Globus pallidus (tissue), 1 donor: ENCODE measurements at regions not wholly inside any gene's neighbourhood (a gene's known extent, or its start where the extent isn't known, plus 50 kb on each side); places are given as distances from the start of the nearest gene placed in this dataset.

Source experiments
- DNase-seq: peaks from one replicate; pipeline ENCODE4 v3.0.0-alpha.2; 2015; ENCODE audit warnings: low spot score

- DNase-seq, result no peak
These were observed 69.0 kb upstream of the NLK start for GRCh38 chr17:27973258-27974044.

- no peak for DNase-seq
These were observed 68.4 kb upstream of the NLK start for GRCh38 chr17:27974045-27974436.

DNA sequence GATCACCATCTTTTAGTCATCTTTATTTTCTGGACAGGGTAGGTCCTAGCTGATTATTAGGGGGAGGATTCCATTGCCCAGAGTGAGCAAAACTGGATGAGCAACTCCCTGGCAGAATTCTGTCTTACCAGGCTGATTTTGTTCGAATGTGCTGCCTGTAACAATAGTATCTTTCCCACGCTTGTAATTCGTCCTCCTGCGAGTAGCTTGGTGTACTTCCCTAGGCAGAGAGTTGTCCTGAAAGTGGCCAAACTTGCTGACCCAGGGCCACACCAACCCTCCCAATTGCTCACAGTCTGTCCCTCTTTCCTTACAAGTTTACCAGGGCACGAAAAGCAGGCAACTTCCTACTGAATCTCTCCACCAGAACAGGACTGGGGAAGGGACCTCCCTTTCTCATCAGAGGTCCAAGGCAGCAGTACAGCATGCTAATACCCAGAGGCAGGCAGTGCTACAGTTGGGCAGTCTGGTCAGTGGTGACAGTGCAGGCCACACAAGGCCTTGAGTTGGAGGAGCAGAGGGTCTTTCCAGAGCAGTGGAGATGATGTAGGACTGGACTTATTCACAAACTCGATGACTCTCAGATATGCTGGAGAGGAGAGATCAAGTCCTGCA, 67.8 kb upstream of the NLK start:
- no peak for DNase-seq

DNA sequence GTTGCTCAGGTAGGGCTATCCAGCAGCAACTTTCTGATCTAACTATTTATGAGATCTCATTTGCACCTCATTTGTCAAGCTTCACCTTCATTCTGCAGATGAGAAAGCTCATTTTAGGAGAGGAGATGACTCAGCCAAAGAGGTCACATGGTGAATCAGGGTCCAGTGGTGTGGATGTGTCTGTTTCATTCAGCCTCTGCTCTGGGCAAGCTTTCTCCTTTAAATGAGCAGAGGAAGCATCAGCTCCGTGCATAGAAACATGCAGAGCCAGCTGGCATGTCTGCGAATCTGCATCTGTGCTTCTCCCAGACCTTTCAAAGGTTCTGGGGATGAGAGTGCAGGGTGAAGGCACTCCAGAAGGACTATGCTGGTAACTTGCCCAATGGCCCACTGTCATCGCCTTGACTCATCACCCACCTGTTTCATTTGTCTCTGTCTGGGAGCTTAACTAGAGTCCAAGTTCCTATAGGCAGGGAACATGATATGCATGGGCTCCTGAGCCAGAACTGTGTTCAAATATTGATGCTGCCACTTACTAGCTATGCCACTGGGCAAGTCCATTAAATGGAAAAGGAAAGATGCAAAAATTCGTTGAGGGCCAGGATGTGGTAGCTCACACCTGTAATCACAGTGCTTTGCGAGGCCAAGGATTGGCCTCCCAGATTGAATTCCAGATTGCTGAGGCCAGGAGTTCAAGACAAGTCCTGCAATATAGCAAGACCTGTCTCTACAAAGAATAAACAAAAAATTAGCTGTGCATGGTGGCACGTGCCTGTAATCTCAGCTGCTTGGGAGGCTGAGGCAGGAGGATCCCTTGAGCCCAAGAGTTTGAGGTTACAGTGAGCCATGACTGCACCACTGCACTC, 67.1 kb upstream of the NLK start:
- no peak for DNase-seq

DNA sequence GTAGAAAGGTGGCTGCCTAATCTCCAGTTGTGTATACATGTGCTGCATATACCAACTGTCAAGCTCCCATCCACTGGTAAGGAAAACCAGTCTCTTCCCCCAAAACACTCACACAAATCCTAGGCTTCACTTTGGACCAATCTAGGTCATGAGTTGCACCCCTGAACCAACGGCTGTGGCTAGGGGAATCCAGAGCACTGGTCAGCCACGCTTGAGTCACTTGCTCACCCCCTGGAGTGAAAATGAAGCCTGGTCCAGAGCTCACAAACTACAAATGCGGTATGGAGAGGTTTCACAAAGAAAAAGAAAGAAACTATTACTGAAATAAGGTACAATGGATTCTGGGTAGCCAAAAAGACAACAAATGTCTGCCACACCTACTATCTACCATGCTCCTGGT, 66.1 kb upstream of the NLK start:
- DNase-seq, result no peak

DNA sequence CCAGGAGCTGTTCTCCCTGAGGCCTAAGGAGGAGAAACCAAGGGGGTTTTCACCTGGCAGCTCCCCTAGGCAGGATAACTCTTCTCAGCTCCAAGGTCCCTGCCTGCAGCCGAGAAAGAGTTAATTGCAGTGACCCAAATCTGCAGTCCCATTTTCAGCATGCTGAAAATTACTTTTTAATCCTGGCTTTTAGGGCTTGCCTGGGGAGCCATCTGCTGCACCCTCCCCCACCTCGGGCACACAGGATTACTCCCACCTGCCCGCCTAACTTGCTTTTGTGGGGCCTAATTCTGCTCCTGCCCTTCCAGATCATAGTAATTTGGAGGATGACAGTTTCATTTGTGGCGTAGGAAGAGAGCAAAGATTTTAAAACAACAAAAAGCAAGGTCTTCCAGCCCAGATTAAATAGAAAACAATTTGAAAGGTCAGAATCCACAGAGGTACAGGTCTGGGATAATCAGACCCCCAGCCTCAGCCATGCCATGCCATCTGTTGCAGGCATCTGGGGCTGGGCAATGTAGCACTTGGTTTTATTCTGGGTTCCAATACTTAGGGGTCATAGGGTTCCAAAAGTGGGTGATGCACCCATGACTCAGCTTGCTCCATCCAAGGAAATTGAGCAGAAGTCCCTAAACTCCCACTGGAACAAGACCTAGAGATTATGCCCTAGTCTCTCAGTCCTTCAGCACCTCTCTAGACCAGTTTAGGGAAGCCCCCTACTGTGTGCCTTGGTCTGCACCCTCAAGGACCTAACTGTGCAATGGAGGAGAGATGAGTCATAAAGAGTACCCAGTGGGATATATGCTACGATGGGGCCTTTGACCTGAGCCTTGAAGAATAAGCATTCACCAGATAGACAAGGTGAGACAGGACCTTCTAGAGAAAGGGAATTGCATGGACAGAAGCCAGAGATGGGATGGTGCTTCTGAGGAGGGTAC, 64.5 kb upstream of the NLK start:
- no peak for DNase-seq

DNA sequence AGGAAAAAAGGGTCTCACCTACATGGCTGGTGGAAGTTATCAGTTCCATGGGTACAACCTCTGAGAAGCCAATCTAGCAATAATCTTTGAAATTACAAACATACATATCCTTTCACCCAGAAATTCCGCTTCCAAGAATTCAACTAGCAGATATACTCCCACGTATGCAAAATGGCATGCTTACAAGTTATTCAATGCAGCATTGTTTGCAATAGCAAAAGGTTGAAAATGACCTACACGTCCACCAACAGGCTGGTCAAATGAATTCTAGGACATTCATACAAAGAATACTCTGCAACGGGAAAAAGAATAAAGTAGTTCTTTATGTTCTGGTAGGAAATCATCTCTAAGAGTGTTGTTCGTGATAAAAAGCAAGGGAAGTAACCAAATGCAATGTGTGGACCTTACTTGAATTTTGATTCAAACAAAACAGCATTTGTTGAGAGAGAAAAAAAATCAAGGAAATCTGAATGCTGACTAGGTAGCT, 63.7 kb upstream of the NLK start:
- DNase-seq, result no peak

DNA sequence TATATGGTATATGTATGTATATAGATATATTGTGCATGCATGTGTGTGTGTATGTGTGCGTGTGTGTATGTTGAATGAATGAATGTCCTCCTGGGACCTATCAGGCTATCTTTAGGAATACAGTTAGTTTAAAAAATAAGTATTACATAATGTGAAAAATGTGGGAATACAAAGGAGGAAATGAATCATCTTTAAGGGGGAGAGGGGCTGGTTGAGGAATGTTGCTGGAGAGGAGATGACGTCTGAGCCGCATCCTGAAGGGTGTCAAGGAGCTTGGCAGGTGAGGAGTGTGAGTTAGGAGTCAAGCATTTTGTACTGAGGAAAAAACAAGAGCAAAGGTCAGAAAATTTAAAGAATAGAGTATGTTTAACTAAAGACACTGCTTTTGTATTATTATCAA, 62.4 kb upstream of the NLK start:
- no peak for DNase-seq

GRCh38 chr17:27981978-27982377, 60.5 kb upstream of the NLK start:
- DNase-seq, result no peak

DNA sequence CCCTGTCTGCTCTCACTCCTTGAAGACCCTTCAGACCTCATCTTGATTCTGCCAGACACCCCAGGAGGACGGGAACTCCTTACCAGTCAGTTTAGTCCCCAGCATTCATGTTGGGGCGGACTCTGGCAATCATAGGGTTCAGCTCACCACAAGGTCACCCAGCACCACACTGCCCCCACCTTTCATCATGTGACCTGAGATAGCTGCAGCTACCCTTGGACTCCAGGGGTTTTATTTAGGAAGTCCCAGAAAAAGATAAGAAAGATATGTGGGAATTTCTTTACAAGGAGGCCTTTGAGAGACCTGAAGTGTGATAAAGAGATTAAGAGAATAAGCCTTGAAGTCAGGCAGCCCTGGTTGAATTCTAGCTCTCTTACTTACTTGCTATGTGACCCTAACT, 59.8 kb upstream of the NLK start:
- DNase-seq, result no peak

DNA sequence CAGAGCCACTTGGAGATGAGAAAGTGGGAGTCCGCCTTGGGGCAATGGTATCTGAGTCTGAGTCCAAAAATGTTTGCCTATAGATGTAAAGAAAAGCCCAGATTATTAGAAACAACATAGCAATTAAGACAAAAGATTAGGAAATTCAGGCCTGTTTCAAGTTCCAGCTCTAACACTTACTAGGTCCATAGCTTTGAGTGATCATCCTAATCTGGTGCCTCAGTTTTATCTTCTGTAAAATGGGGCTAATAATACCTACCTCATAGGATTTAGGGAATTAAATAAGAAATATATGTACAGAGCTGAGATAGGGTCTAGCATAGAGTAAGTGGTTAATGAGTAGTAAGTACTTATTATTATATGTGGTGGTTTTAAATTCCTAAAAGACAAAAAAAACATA, 58.6 kb upstream of the NLK start:
- DNase-seq, result no peak

DNA sequence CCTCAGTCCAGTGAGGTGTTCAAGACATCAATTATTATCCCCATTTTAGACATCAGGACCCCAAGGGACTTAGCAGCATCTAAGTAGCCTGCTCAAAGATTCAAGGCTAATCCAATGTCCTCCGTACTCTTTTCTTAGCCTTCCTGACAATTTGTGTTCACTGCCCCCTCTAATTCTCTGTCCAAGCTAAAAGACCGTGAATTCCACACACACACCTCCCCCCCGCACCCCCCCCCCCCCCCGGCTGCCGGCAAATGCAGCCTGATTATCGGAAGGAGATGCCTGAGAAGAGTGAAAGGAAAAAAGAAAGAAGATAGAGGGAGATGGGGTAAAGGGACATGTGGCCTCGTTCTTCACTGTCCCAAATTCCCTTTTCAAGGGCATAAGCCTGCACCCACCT, 58.1 kb upstream of the NLK start:
- DNase-seq, result no peak

GRCh38 chr17:27984816-27985215, 57.7 kb upstream of the NLK start:
- DNase-seq, result no peak

- no peak for DNase-seq
These were observed 57.2 kb upstream of the NLK start for GRCh38 chr17:27985306-27985705.

DNA sequence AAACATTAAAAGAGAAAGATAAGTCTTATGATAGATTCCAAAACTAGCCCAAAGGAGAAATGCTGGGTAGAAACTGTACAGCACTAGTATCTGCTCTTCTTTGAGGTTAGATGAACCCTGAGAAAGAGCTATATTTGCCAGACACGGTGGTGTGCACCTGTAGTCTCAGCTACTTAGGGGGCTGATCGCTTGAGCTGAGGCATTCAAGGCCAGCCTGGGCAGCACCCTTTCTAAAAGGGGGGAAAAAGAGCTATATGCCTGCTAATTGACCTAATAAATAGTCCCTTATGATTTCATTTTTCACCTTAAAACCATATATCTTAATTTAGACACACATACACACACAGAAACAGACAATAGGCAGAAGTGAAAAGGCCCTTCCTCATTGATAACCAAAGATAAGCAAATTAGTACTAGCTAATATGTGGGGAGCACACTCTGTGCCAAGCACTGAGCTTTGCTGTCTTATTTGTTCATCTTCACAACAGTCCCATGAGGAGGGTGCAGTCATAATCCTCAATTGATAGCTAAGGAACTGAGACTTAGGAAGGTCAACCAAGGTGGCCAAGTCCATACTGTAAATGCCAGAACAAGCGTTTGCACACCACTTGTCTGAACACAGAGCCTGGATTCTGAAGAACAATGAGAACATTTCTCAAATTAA, 56.6 kb upstream of the NLK start:
- DNase-seq, result no peak

GRCh38 chr17:27986805-27987684, 55.4 kb upstream of the NLK start:
- DNase-seq, result no peak

DNA sequence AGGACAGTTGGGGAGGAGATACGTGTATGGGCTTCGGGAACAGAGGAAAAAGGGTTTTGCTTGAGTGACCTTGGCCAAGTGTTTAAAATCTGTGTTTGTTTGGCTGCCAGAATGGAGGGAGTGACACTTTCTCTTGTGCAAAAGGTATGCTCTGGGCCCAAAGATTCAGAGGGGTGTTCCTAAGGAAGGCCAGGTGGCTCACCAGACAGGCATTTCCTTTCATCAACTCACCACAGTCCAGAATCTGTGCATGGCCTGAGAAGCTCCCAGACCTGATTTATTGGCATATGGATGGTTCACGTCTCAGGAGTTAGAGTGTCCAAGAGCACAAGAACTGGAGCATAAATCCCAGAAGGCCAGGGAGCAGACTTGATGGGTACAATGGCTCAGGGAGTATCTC, 53.4 kb upstream of the NLK start:
- DNase-seq, result no peak

- no peak for DNase-seq
These were observed 52.4 kb upstream of the NLK start for GRCh38 chr17:27990100-27990499.

- DNase-seq, result no peak
These were observed 51.5 kb upstream of the NLK start for GRCh38 chr17:27990979-27991378.

GRCh38 chr17:27991462-27991993, 50.9 kb upstream of the NLK start:
- no peak for DNase-seq
